CD14-positive monocyte (primary cell): ENCODE measurements at regions not wholly inside any gene's neighbourhood (a gene's known extent, or its start where the extent isn't known, plus 50 kb on each side); places are given as distances from the start of the nearest gene placed in this dataset.

Experiments
- DNase-seq, 3 donors: peaks; one replicate each; pipeline ENCODE4 v3.0.0-alpha.2; 2011 to 2022
- H2AFZ ChIP-seq: 2 replicates; pipeline ENCODE4 v1.6.0; 2012; ENCODE audit warnings: mild to moderate bottlenecking, low read depth, low read length, inconsistent platforms; ENCODE audit not compliant: insufficient read depth, poor library complexity, severe bottlenecking
- H3K27ac ChIP-seq, 2 donors: 1 replicate in 1 of 2; 2 replicates in 1 of 2; pipeline ENCODE4 v1.5.1; 2012 to 2013; ENCODE audit warnings: low read length in 2 of 2, control low read depth in 1 of 2, inconsistent platforms in 1 of 2, low read depth in 1 of 2, mild to moderate bottlenecking in 1 of 2
- H3K27me3 ChIP-seq, 2 donors: one replicate each; pipeline versions ENCODE4 v1.6.0 to v1.6.1; 2011 to 2013; ENCODE audit warnings: low read length in 2 of 2; ENCODE audit not compliant: control insufficient read depth in 2 of 2, insufficient read depth in 2 of 2
- H3K36me3 ChIP-seq, 2 donors: replicated peaks in 1 of 2; 1 replicate in 1 of 2; 2 replicates in 1 of 2; pipeline versions ENCODE4 v1.5.1 to v1.6.1; 2012 to 2013; ENCODE audit warnings: low read length in 2 of 2, control low read depth in 1 of 2, inconsistent platforms in 1 of 2, mild to moderate bottlenecking in 1 of 2; ENCODE audit not compliant: insufficient read depth in 2 of 2, control insufficient read depth in 1 of 2
- H3K4me1 ChIP-seq, 2 donors: 1 replicate in 1 of 2; 2 replicates in 1 of 2; pipeline versions ENCODE4 v1.5.1 to v1.6.1; 2012 to 2013; ENCODE audit warnings: low read length in 2 of 2, control low read depth in 1 of 2, inconsistent platforms in 1 of 2, mild to moderate bottlenecking in 1 of 2, moderate library complexity in 1 of 2; ENCODE audit not compliant: insufficient read depth in 2 of 2, control insufficient read depth in 1 of 2
- H3K4me2 ChIP-seq: replicated peaks from 2 replicates; pipeline ENCODE3; 2012; ENCODE audit warnings: low read length, moderate library complexity, mild to moderate bottlenecking; ENCODE audit not compliant: poor library complexity, severe bottlenecking; ENCODE audit errors: extremely low read depth
- H3K4me3 ChIP-seq, 3 experiments: fragments of 200-600 bp in 1 of 3; sonication (generic) in 1 of 3; replicated peaks in 1 of 3; 1 replicate in 2 of 3; 2 replicates in 1 of 3; pipeline ENCODE4 v1.5.1; 2011 to 2013; ENCODE audit warnings: low read length in 3 of 3, mild to moderate bottlenecking in 3 of 3, control low read depth in 2 of 3, low read depth in 2 of 3, inconsistent platforms in 1 of 3, moderate library complexity in 1 of 3
- H3K79me2 ChIP-seq: 2 replicates; pipeline ENCODE4 v1.6.0; 2012; ENCODE audit warnings: mild to moderate bottlenecking, control low read depth, inconsistent platforms, low read length, moderate library complexity; ENCODE audit not compliant: insufficient read depth
- H3K9ac ChIP-seq: 2 replicates; pipeline ENCODE4 v1.6.0; 2017; ENCODE audit warnings: low read length, mild to moderate bottlenecking; ENCODE audit not compliant: insufficient read depth, poor library complexity, severe bottlenecking
- H3K9me3 ChIP-seq, 2 donors: replicated peaks in 1 of 2; 1 replicate in 1 of 2; 2 replicates in 1 of 2; pipeline versions ENCODE4 v1.5.1 to v1.6.1; 2012 to 2013; ENCODE audit warnings: low read length in 2 of 2, control low read depth in 1 of 2; ENCODE audit not compliant: control insufficient read depth in 1 of 2, insufficient read depth in 1 of 2
- H4K20me1 ChIP-seq: 2 replicates; pipeline ENCODE4 v1.6.0; 2012; ENCODE audit warnings: mild to moderate bottlenecking, low read length, control low read depth, moderate library complexity; ENCODE audit not compliant: insufficient read depth
- H3K27ac Mint-ChIP-seq, 7 donors: one replicate each; pipeline ENCODE4 v1.8.0; 2020; ENCODE audit warnings: mild to moderate bottlenecking in 7 of 7, mixed read lengths in 7 of 7, moderate library complexity in 6 of 7, inconsistent platforms in 2 of 7
- H3K27me3 Mint-ChIP-seq, 3 donors: one replicate each; pipeline ENCODE4 v1.8.0; 2021 to 2022; ENCODE audit warnings: low read depth in 3 of 3, mild to moderate bottlenecking in 3 of 3, mixed read lengths in 3 of 3, moderate library complexity in 3 of 3, inconsistent platforms in 1 of 3
- H3K36me3 Mint-ChIP-seq, 2 donors: one replicate each; pipeline ENCODE4 v1.8.0; 2020; ENCODE audit warnings: mixed read lengths in 2 of 2, inconsistent platforms in 1 of 2, mild to moderate bottlenecking in 1 of 2
- H3K4me1 Mint-ChIP-seq: one replicate; pipeline ENCODE4 v1.8.0; 2020; ENCODE audit warnings: mild to moderate bottlenecking, mixed read lengths
- H3K4me3 Mint-ChIP-seq, 2 donors: one replicate each; pipeline ENCODE4 v1.8.0; 2020; ENCODE audit warnings: mild to moderate bottlenecking in 2 of 2, mixed read lengths in 2 of 2, moderate library complexity in 1 of 2
- H3K9me3 Mint-ChIP-seq, 7 donors: one replicate each; pipeline ENCODE4 v1.8.0; 2020 to 2022; ENCODE audit warnings: mixed read lengths in 7 of 7, mild to moderate bottlenecking in 6 of 7, moderate library complexity in 6 of 7, inconsistent platforms in 2 of 7
- WGBS: methylation state at CpG from one replicate; pipeline ENCODE4 v1.1.5; 2013; ENCODE audit warnings: missing lambda C conversion rate; ENCODE audit not compliant: insufficient coverage; 5-methylcytosine and 5-hydroxymethylcytosine counted together
- intact Hi-C, 2 donors: fragments of 100-400 bp; cut with micrococcal nuclease; formaldehyde crosslinking; loops; one replicate each; pipeline versions ENCODE4 v1.15.0 to v1.15.1; 2023
- TF ChIP-seq, protein P1 (sequence below): fragments of 200-600 bp; IDR thresholded peaks from one replicate; pipeline ENCODE4 v1.8.0; 2022; ENCODE audit warnings: antibody characterized with exemption, mild to moderate bottlenecking

DNA sequence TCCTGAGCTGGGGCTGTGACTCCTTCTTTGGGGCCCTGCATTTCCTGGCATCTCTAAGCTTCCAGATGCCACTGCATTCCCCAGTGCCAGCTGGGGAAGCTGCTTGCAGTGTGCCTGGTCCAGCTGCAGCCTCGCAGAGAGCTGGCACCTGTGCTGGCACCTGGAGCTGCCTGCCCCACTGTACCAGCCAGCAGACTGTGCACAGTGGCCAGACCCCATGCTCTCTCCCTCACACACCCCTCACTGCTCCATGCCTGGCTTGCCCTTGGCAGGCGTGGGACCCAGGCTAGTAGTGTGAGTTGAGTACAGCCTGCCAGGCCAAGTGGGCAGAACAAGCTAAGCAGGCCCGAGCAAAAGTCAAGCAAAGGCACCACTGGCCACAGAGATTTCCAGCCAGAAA lies 327.5 kb downstream of the NDFIP2 start:
- no CpG with 5 or more reads among the region's 3 CpGs for WGBS
- H3K9me3 Mint-ChIP-seq = peaks cover 0 to 6% (median 4%) of the 10 kb centered on the region in 7 donors
- Histone ChIP-seq H3K36me3 (no peaks in the 10 kb centered on the region), H4K20me1 (no peaks in the 10 kb centered on the region), H3K9ac (no peak overlapping the region), H2AFZ (no peak overlapping the region), H3K4me1 (peaks cover 41 to 46% of the 10 kb centered on the region in 2 donors), H3K79me2 (no peaks in the 10 kb centered on the region), H3K4me2 (no peak overlapping the region), H3K27ac (no peak overlapping the region), H3K4me3 (no peak overlapping the region), H3K9me3 (peaks cover 0 to 6% of the 10 kb centered on the region in 2 donors), H3K27me3 (no peaks in the 10 kb centered on the region)
- TF ChIP-seq, protein P1, sequence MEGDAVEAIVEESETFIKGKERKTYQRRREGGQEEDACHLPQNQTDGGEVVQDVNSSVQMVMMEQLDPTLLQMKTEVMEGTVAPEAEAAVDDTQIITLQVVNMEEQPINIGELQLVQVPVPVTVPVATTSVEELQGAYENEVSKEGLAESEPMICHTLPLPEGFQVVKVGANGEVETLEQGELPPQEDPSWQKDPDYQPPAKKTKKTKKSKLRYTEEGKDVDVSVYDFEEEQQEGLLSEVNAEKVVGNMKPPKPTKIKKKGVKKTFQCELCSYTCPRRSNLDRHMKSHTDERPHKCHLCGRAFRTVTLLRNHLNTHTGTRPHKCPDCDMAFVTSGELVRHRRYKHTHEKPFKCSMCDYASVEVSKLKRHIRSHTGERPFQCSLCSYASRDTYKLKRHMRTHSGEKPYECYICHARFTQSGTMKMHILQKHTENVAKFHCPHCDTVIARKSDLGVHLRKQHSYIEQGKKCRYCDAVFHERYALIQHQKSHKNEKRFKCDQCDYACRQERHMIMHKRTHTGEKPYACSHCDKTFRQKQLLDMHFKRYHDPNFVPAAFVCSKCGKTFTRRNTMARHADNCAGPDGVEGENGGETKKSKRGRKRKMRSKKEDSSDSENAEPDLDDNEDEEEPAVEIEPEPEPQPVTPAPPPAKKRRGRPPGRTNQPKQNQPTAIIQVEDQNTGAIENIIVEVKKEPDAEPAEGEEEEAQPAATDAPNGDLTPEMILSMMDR = no peak
- no peaks in the 10 kb centered on the region for H3K36me3 Mint-ChIP-seq
- no peak overlapping the region for H3K4me3 Mint-ChIP-seq
- intact Hi-C loops = no loop called here
- peak overlapping the region in 1 of 7 donors; percentile 46 for H3K27ac Mint-ChIP-seq
- peaks cover 0 to 4% (median 0%) of the 10 kb centered on the region in 3 donors for H3K27me3 Mint-ChIP-seq
- peaks cover 42% of the 10 kb centered on the region for H3K4me1 Mint-ChIP-seq
- DNase-seq = no peak

DNA sequence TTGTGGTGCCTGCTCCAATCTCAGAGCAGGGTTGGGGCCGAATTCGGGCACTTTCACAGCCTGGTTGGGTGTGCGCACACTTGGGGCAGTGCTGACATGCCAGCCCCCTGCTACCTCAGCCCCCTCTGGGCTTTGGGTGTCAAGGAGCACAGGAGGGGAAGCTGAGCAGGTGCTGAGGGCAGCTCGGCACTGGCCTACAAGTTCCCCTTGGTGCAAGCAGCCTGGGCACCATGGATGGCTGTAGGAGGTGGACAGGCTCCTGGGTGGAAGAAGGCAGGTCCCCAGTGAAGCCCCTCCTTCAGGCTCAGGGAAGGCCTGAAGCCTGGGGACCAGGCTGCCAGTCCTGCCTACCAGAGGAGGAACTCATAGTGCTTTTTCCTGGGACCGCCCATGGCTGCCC lies 326.6 kb downstream of the NDFIP2 start:
- Mint-ChIP-seq H3K27me3 (peaks cover 0 to 3% (median 1%) of the 10 kb centered on the region in 3 donors), H3K27ac (no peak overlapping the region), H3K4me3 (no peak overlapping the region), H3K36me3 (no peaks in the 10 kb centered on the region), H3K9me3 (peaks cover 0 to 6% (median 4%) of the 10 kb centered on the region in 7 donors), H3K4me1 (peaks cover 42% of the 10 kb centered on the region)
- no peak overlapping the region for H3K27ac ChIP-seq
- H3K4me1 ChIP-seq = peaks cover 41 to 46% of the 10 kb centered on the region in 2 donors
- no peak overlapping the region for H3K9ac ChIP-seq
- TF ChIP-seq, protein P1 = no peak
- H3K4me2 ChIP-seq = no peak overlapping the region
- H3K79me2 ChIP-seq = no peaks in the 10 kb centered on the region
- no peaks in the 10 kb centered on the region for H3K36me3 ChIP-seq
- peaks cover 0 to 6% of the 10 kb centered on the region in 2 donors for H3K9me3 ChIP-seq
- 78% methylated on average over 5 of the region's 5 CpGs for WGBS
- H3K27me3 ChIP-seq = no peaks in the 10 kb centered on the region
- no peak overlapping the region for H3K4me3 ChIP-seq
- H4K20me1 ChIP-seq = no peaks in the 10 kb centered on the region
- no peak for DNase-seq
- H2AFZ ChIP-seq = no peak overlapping the region
- intact Hi-C loops = no loop called here
